K562 (cell line): ENCODE measurements at regions not wholly inside any gene's neighbourhood (a gene's known extent, or its start where the extent isn't known, plus 50 kb on each side); places are given as distances from the start of the nearest gene placed in this dataset.

Source experiments
- ATAC-seq: fragments of 200-7000 bp; cut with Tn5 transposase; 3 replicates; pipeline ENCODE4 v1.9.1; 2020; ENCODE audit warnings: moderate library complexity
- BruUV-seq: library from RNA; stranded (reverse); fragments of 400-500 nt; replicated peaks from 2 replicates; lab custom pipeline; 2021; lab: Mats Ljungman, UMichigan
- CTCF ChIA-PET: fragments of 300-600 bp; formaldehyde crosslinking; extraction: SDS; loops from one replicate; lab custom pipeline; 2021; ENCODE audit warnings: low intra/inter-chr PET ratio; lab: Yijun Ruan, JAX
- POLR2A ChIA-PET: fragments of 300-600, 350-650 bp; sonication (Branson Sonifier 250); formaldehyde crosslinking; extraction: SDS; loops from one replicate; lab custom pipeline; 2021; ENCODE audit warnings: antibody characterized with exemption, inconsistent platforms; lab: Yijun Ruan, JAX
- DNase-seq, 4 experiments: peaks; one replicate each; pipeline versions ENCODE4 v3.0.0 to v3.0.0-alpha.2; 2011 to 2018; ENCODE audit warnings: low spot score in 3 of 4, mixed read lengths in 3 of 4; ENCODE audit errors: extremely low read depth in 1 of 4
- FAIRE-seq: peaks from 2 replicates; lab custom pipeline; 2011; peaks lifted over from hg19 to GRCh38; lab: Jason Lieb, UNC
- H2AFZ ChIP-seq: 2 replicates; pipeline ENCODE4 v1.6.0; 2011; ENCODE audit warnings: low read depth, low read length, control low read depth, inconsistent platforms
- H3K27ac ChIP-seq: fragments of 200-600 bp; 3 replicates; pipeline ENCODE4 v1.8.0; 2011; ENCODE audit warnings: low read depth, mild to moderate bottlenecking, control low read depth, inconsistent platforms, low read length, moderate library complexity, mixed read lengths; ENCODE audit errors: extremely low read depth
- H3K27me3 ChIP-seq, 2 experiments: fragments of 300-600 bp in 1 of 2; 2 replicates in 1 of 2; 3 replicates in 1 of 2; pipeline versions ENCODE4 v1.6.0 to v1.8.0; 2011; ENCODE audit warnings: inconsistent platforms in 2 of 2, low read length in 2 of 2, mild to moderate bottlenecking in 1 of 2, mixed read lengths in 1 of 2, moderate library complexity in 1 of 2; ENCODE audit not compliant: control insufficient read depth in 2 of 2, insufficient read depth in 2 of 2
- H3K36me3 ChIP-seq: fragments of 300-600 bp; 3 replicates; pipeline ENCODE4 v1.8.0; 2011; ENCODE audit warnings: mild to moderate bottlenecking, low read length, inconsistent platforms; ENCODE audit not compliant: control insufficient read depth, insufficient read depth
- H3K4me1 ChIP-seq, 2 experiments: fragments of 200-600 bp in 1 of 2; replicated peaks in 1 of 2; 2 replicates in 1 of 2; 3 replicates in 1 of 2; pipeline versions ENCODE4 v1.5.1 to v1.8.0; 2011; ENCODE audit warnings: inconsistent platforms in 2 of 2, low read length in 2 of 2, mild to moderate bottlenecking in 1 of 2, mixed read lengths in 1 of 2, moderate library complexity in 1 of 2; ENCODE audit not compliant: control insufficient read depth in 2 of 2, insufficient read depth in 2 of 2
- H3K4me2 ChIP-seq: 2 replicates; pipeline ENCODE4 v1.6.1; 2011; ENCODE audit warnings: low read length, control low read depth, inconsistent platforms, mixed read lengths; ENCODE audit not compliant: insufficient read depth
- H3K4me3 ChIP-seq: fragments of 200-600 bp; sonication (generic), shearing (Covaris generic); 2 replicates; pipeline ENCODE4 v1.5.1; 2016; ENCODE audit warnings: control low read depth, inconsistent platforms
- H3K79me2 ChIP-seq: fragments of 200-600 bp; 3 replicates; pipeline ENCODE4 v1.8.0; 2011; ENCODE audit warnings: low read length, inconsistent platforms; ENCODE audit not compliant: control insufficient read depth, insufficient read depth
- H3K9ac ChIP-seq, 2 experiments: 2 replicates each; pipeline versions ENCODE4 v1.6.0 to v1.6.1; 2011; ENCODE audit warnings: low read depth in 2 of 2, low read length in 2 of 2, control low read depth in 1 of 2, inconsistent platforms in 1 of 2, mild to moderate bottlenecking in 1 of 2, mixed read lengths in 1 of 2; ENCODE audit not compliant: insufficient read depth in 1 of 2
- H3K9me1 ChIP-seq: one replicate; pipeline ENCODE4 v1.6.0; 2011; ENCODE audit warnings: inconsistent platforms, mild to moderate bottlenecking, low read length, moderate library complexity; ENCODE audit not compliant: control insufficient read depth, insufficient read depth
- H3K9me3 ChIP-seq: replicated peaks from 2 replicates; pipeline ENCODE4 v1.5.1; 2011; ENCODE audit warnings: low read depth, low read length, inconsistent platforms; ENCODE audit not compliant: control insufficient read depth, insufficient read depth
- H4K20me1 ChIP-seq: replicated peaks from 2 replicates; pipeline ENCODE4 v1.6.1; 2011; ENCODE audit warnings: low read length, inconsistent platforms, mixed read lengths; ENCODE audit not compliant: control insufficient read depth, insufficient read depth
- CC2D1A ChIP-seq: fragments of 450-650 bp; IDR thresholded peaks from 2 replicates; pipeline ENCODE4 v1.6.1; 2017; ENCODE audit warnings: mild to moderate bottlenecking
- PHF21A ChIP-seq: fragments of 450-650 bp; IDR thresholded peaks from 2 replicates; pipeline ENCODE4 v1.6.1; 2017; ENCODE audit warnings: low read depth, borderline replicate concordance
- ZNF395 ChIP-seq: fragments of 200-800 bp; sonication (Bioruptor generic); IDR thresholded peaks from 2 replicates; pipeline ENCODE4 v1.6.1; 2017; ENCODE audit warnings: missing genetic modification characterization, missing compliant biosample characterization
- ZNF431 ChIP-seq: sonication (generic); formaldehyde crosslinking; IDR thresholded peaks from 2 replicates; pipeline ENCODE4 v1.8.0; 2022; ENCODE audit warnings: mild to moderate bottlenecking, missing genetic modification reagents
- WGBS: fragments of 100-300 bp; shearing (Covaris generic); methylation state at CpG from one replicate; pipeline ENCODE4 v1.1.6; 2016; ENCODE audit warnings: low coverage, mixed read lengths; ENCODE audit not compliant: insufficient coverage; ENCODE audit errors: missing lambda C conversion rate; 5-methylcytosine and 5-hydroxymethylcytosine counted together
- in situ Hi-C: fragments of 300-500 bp; cut with MboI; formaldehyde crosslinking; loops from 4 replicates; pipeline ENCODE4 v1.15.0; 2018; ENCODE audit warnings: inconsistent platforms, mixed read lengths
- intact Hi-C: fragments of 100-400 bp; cut with micrococcal nuclease; formaldehyde crosslinking; loops from 2 replicates; pipeline ENCODE4 v1.14.2; 2022

GRCh38 chr20:55353206-55353605, 652.1 kb downstream of the CBLN4 start:
- Histone ChIP-seq H3K27me3 (no peaks in the 10 kb centered on the region), H3K27ac (no peak overlapping the region), H3K9me1 (no peaks in the 10 kb centered on the region), H3K9me3 (no peaks in the 10 kb centered on the region), H3K4me2 (no peak overlapping the region), H3K4me3 (no peak overlapping the region), H3K9ac (no peak overlapping the region)
- POLR2A ChIA-PET, result no interaction called here
- no peak for TF ChIP-seq CC2D1A
- TF ChIP-seq, all 486 proteins: peak for 0
- no peak for DNase-seq
- FAIRE-seq, result no peak
- ATAC-seq, result no peak
- CTCF ChIA-PET, result no interaction called here
- BruUV-seq, result no TSS peak
- in situ Hi-C loops, result no loop called here
- no peak overlapping the region for H2AFZ ChIP-seq
- H4K20me1 ChIP-seq, result no peaks in the 10 kb centered on the region
- H3K36me3 ChIP-seq, result no peaks in the 10 kb centered on the region
- intact Hi-C loops, result no loop called here
- H3K79me2 ChIP-seq, result no peaks in the 10 kb centered on the region
- 0% methylated on average over 1 of the region's 1 CpG for WGBS
- no peaks in the 10 kb centered on the region for H3K4me1 ChIP-seq

GRCh38 chr20:55348223-55348622, 657.1 kb downstream of the CBLN4 start:
- Histone ChIP-seq H3K79me2 (no peaks in the 10 kb centered on the region), H3K27ac (no peak overlapping the region), H3K36me3 (no peaks in the 10 kb centered on the region), H3K4me2 (no peak overlapping the region), H3K27me3 (no peaks in the 10 kb centered on the region), H3K4me1 (no peaks in the 10 kb centered on the region), H3K9ac (no peak overlapping the region), H2AFZ (no peak overlapping the region), H3K4me3 (no peak overlapping the region), H3K9me3 (no peaks in the 10 kb centered on the region), H3K9me1 (no peaks in the 10 kb centered on the region), H4K20me1 (no peaks in the 10 kb centered on the region)
- DNase-seq (no peak), FAIRE-seq (no peak), ATAC-seq (no peak)
- intact Hi-C loops, result no loop called here
- in situ Hi-C loops, result no loop called here
- BruUV-seq, result no TSS peak
- WGBS, result 0% methylated on average over 5 of the region's 5 CpGs
- CTCF ChIA-PET, result no interaction called here
- POLR2A ChIA-PET, result no interaction called here
- TF ChIP-seq PHF21A, result no peak
- no peak for TF ChIP-seq ZNF431 (CRISPR knock-in tag)
- no peak for TF ChIP-seq ZNF395 (CRISPR knock-in tag)
